ENCODE measurements at regions not wholly inside any gene's neighbourhood (a gene's known extent, or its start where the extent isn't known, plus 50 kb on each side); places are given as distances from the start of the nearest gene placed in this dataset.
"Not testable (repeated sequence)": the region's sequence is repeated elsewhere in the genome, so short reads cannot be mapped to it uniquely, and the experiment has no call there.

DNA sequence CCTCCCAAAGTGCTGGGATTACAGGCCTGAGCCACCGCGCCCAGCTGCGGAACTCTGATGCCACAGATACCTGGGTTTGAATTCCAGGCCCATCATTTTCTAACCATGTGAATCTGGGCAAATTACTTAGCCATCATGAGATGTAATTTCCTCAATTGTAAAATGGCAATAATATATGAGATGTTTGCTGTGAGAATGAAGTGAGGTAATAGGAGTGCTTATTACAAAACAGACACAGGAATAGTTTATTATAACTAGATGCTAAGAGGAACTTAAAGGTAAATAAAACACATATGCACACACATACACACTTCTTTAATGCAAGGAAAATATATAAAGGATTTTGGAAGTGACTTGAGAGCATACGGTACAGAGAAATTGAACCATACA lies 64.7 kb upstream of the TNIK start:
- H3K4me3 ChIP-seq (replicated peaks in 1 of 2; ENCODE audit: low read depth in 2 of 2, low read length in 2 of 2), result no peak overlapping the region
- DNase-seq (ENCODE audit: low read depth in 2 of 2), result no peak
- TF ChIP-seq, protein P1, sequence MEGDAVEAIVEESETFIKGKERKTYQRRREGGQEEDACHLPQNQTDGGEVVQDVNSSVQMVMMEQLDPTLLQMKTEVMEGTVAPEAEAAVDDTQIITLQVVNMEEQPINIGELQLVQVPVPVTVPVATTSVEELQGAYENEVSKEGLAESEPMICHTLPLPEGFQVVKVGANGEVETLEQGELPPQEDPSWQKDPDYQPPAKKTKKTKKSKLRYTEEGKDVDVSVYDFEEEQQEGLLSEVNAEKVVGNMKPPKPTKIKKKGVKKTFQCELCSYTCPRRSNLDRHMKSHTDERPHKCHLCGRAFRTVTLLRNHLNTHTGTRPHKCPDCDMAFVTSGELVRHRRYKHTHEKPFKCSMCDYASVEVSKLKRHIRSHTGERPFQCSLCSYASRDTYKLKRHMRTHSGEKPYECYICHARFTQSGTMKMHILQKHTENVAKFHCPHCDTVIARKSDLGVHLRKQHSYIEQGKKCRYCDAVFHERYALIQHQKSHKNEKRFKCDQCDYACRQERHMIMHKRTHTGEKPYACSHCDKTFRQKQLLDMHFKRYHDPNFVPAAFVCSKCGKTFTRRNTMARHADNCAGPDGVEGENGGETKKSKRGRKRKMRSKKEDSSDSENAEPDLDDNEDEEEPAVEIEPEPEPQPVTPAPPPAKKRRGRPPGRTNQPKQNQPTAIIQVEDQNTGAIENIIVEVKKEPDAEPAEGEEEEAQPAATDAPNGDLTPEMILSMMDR (IDR thresholded peaks at IDR 0.05; ENCODE audit: low read depth, low read length), result no peak

DNA sequence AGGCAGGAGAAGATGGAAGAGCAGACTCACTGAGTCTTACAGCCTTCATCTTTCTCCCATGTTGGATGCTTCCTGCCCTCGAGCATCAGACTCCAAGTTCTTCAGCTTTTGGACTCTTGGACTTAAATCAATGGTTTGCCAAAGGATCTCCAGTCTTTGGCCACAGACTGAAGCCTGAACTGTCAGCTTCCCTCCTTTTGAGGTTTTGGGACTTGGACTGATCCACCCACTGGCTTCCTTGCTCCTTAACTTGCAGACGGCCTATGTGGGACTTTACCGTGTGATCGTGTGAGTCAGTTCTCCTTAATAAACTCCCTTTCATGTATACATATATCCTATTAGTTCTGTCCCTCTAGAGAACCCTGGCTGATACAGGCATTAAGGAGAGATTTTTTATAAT lies 62.4 kb upstream of the TNIK start:
- H3K4me3 ChIP-seq (replicated peaks in 1 of 2; ENCODE audit: low read depth in 2 of 2, low read length in 2 of 2), result no peak overlapping the region
- TF ChIP-seq, protein P1 (IDR thresholded peaks at IDR 0.05; ENCODE audit: low read depth, low read length), result no peak
- no peak for DNase-seq (ENCODE audit: low read depth in 2 of 2)

DNA sequence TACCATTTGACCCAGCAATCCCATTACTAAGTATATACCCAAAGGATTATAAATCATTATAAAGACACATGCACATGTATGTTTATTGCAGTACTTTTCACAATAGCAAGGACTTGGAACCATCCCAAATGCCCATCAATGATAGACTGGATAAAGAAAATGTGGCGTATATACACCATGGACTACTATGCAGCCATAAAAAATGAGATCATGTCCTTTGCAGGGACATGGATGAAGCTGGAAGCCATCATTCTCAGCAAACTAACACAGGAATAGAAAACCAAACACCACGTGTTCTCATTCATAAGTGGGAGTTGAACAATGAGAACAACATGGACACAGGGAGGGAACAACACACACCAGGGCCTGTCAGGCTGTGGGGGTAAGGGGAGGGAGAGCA lies 59.2 kb upstream of the TNIK start:
- not testable (repeated sequence) for H3K4me3 ChIP-seq (replicated peaks in 1 of 2; ENCODE audit: low read depth in 2 of 2, low read length in 2 of 2); DNase-seq (ENCODE audit: low read depth in 2 of 2)

DNA sequence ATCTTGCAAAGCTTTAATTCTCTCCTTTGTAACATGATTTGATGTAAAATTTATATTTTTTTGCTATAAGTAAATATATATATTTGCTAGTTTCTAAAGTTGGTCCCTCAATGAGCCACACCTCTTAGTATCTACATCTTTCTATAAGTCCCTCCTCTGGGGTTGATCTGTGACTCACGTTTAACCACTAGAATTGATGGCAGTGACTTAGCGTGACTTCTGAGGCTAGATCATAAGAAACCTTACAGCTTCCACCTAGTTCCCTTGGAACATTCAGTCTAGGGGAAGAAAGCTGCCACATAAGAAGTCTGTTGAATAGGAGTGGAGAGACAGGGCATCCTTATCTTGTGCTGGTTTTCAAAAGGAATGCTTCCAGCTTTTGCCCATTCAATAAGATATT lies 56.6 kb upstream of the TNIK start:
- DNase-seq (ENCODE audit: low read depth in 2 of 2), result no peak
- TF ChIP-seq, protein P1 (IDR thresholded peaks at IDR 0.05; ENCODE audit: low read depth, low read length), result no peak
- no peak overlapping the region for H3K4me3 ChIP-seq (replicated peaks in 1 of 2; ENCODE audit: low read depth in 2 of 2, low read length in 2 of 2)

DNA sequence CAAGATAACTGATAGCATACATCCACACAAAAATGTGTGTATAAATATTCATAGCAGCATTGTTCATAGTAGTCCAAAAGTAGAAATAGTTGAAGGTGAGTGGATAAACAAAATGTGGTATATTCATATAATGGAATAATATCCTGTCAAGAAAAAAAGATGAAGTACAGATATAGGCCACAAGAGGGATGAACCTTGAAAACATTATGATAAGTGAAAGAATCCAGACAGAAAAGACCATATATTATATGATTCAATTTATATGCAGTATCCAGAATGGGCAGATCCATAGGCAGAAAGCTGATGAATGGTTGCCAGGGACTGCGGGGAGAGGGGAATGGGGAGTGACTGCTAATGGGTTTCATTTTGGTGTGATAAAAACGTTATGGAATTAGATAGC lies 54.3 kb upstream of the TNIK start:
- TF ChIP-seq, protein P1 (IDR thresholded peaks at IDR 0.05; ENCODE audit: low read depth, low read length), result peak; percentile 10
- peak in 1 of 2 donors; percentile 17 for DNase-seq (ENCODE audit: low read depth in 2 of 2)
- no peak overlapping the region for H3K4me3 ChIP-seq (replicated peaks in 1 of 2; ENCODE audit: low read depth in 2 of 2, low read length in 2 of 2)

DNA sequence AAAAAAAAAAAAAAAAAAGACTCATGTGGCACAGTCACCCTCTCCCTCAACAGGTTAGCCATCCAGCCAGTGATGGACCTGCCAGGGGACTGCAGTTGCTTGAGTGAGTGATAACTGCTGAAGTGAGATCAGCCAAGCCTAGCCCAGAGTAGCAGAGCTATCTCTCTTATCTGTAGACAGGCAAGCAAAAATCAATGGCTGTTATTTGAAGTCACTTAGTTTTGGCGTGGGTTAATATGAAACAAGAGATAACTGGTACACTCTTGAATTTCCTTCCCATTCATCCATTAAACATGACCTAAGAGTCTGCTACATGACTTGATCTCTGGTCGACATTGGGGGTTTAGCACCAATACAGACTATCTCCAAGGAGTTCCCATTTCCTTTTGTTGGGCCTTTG lies 51.2 kb upstream of the TNIK start:
- H3K4me3 ChIP-seq (replicated peaks in 1 of 2; ENCODE audit: low read depth in 2 of 2, low read length in 2 of 2), result no peak overlapping the region
- no peak for DNase-seq (ENCODE audit: low read depth in 2 of 2)
- TF ChIP-seq, protein P1 (IDR thresholded peaks at IDR 0.05; ENCODE audit: low read depth, low read length), result no peak
